Fibroblast of mammary gland (primary cell): ENCODE measurements at regions not wholly inside any gene's neighbourhood (a gene's known extent, or its start where the extent isn't known, plus 50 kb on each side); places are given as distances from the start of the nearest gene placed in this dataset.
A peak's percentile ranks its signal among the peaks of the same experiment; 100 is the strongest.

Experiments used
- DNase-seq: peaks from one replicate; pipeline ENCODE4 v3.0.0-alpha.2; 2010; ENCODE audit warnings: low read depth
- H3K4me3 ChIP-seq: 2 replicates; pipeline ENCODE4 v1.5.1; 2011; ENCODE audit warnings: low read depth, mild to moderate bottlenecking, low read length, moderate library complexity; ENCODE audit not compliant: control insufficient read depth
- CTCF ChIP-seq: conservative IDR thresholded peaks from 2 replicates; pipeline ENCODE4 v1.5.1; 2011; ENCODE audit warnings: low read depth, low read length, inconsistent platforms; ENCODE audit not compliant: control insufficient read depth, insufficient read depth

GRCh38 chr5:90168399-90168798, 241.2 kb downstream of the CETN3 start:
- TF ChIP-seq CTCF, result no peak
- H3K4me3 ChIP-seq, result no peak overlapping the region

GRCh38 chr5:90166816-90167215, 242.7 kb downstream of the CETN3 start:
- no peak overlapping the region for H3K4me3 ChIP-seq
- no peak for DNase-seq
- TF ChIP-seq CTCF, result no peak

More at GRCh38 chr5:90168399-90168798, 241.2 kb downstream of the CETN3 start:
- DNase-seq, result no peak

GRCh38 chr5:90162324-90162723, 247.2 kb downstream of the CETN3 start:
- no peak for DNase-seq
- no peak overlapping the region for H3K4me3 ChIP-seq
- no peak for TF ChIP-seq CTCF

GRCh38 chr5:90161414-90161813, 248.1 kb downstream of the CETN3 start:
- peak; percentile 40 for DNase-seq
- peak; percentile 31 for TF ChIP-seq CTCF

GRCh38 chr5:90158131-90158530, 251.4 kb downstream of the CETN3 start:
- no peak overlapping the region for H3K4me3 ChIP-seq
- DNase-seq, result no peak
- no peak for TF ChIP-seq CTCF

More at GRCh38 chr5:90161414-90161813, 248.1 kb downstream of the CETN3 start:
- no peak overlapping the region for H3K4me3 ChIP-seq

GRCh38 chr5:90153031-90153430, 256.5 kb downstream of the CETN3 start:
- DNase-seq, result peak; percentile 8
- TF ChIP-seq CTCF, result no peak
- no peak overlapping the region for H3K4me3 ChIP-seq

- DNase-seq, result peak; percentile 43
- no peak for TF ChIP-seq CTCF
- H3K4me3 ChIP-seq, result no peak overlapping the region
These were observed 264.8 kb downstream of the CETN3 start for GRCh38 chr5:90144625-90145327.
